ENCODE measurements at regions not wholly inside any gene's neighbourhood (a gene's known extent, or its start where the extent isn't known, plus 50 kb on each side); places are given as distances from the start of the nearest gene placed in this dataset. TPM values are rescaled to one million over a fixed set of nuclear protein-coding genes. Genes with fewer than 3 reads are reported as not detected.

Small RNA genes lying in the stretch of these regions (small RNA-seq; reads per million reads assigned to genes)
- gene AL359711.1 (not detected), gene RNY3P11 (not detected)

Measured in K562 (cell line).